ENCODE measurements at regions not wholly inside any gene's neighbourhood (a gene's known extent, or its start where the extent isn't known, plus 50 kb on each side); places are given as distances from the start of the nearest gene placed in this dataset.

DNA sequence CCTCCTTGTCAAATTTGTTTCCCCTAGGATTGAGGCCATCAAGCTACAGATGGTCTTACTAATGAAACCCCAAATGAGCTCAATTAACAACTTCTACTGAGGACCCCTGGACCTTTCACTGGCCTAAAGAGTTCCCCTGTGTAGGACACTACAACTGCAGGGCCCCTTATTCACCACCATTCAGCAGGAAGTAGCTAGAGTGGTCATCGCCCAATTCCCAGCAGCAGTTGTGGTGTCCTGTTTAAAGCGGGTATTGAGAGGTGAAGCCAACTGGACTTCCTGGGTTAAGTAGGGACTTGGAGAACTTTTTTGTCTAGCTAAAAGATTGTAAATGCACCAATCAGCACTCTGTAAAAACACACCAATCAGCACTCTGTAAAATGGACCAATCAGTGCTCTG is 1466.9 kb downstream of the KCNT2 start:
- peak; percentile 2 for DNase-seq (ENCODE audit: low read depth, low spot score)
- Histone ChIP-seq H3K27ac (ENCODE audit: low read depth, low read length) (no peak overlapping the region), H3K27me3 (ENCODE audit: insufficient read depth, low read length) (no peaks in the 10 kb centered on the region), H3K9me2 (ENCODE audit: insufficient read depth) (no peaks in the 10 kb centered on the region), H3K9me3 (ENCODE audit: control insufficient read depth in 1 of 2, insufficient read depth in 1 of 2, low read depth in 1 of 2, low read length in 2 of 2) (no peaks in the 10 kb centered on the region), H3K79me2 (ENCODE audit: insufficient read depth, low read length) (no peaks in the 10 kb centered on the region), H3K9ac (ENCODE audit: low read length) (no peak overlapping the region), H3K4me2 (ENCODE audit: low read length) (no peak overlapping the region), H3K4me3 (replicated peaks in 1 of 2; ENCODE audit: low read depth in 1 of 2, low read length in 2 of 2) (no peak overlapping the region), H4K20me1 (ENCODE audit: insufficient read depth) (no peaks in the 10 kb centered on the region), H2AFZ (ENCODE audit: low read depth, low read length, poor library complexity, severe bottlenecking) (no peak overlapping the region), H3K4me1 (ENCODE audit: control insufficient read depth in 1 of 2, insufficient read depth in 2 of 2, low read length in 2 of 2) (no peaks in the 10 kb centered on the region), H3K36me3 (ENCODE audit: control insufficient read depth in 1 of 2, insufficient read depth in 2 of 2, low read length in 2 of 2) (no peaks in the 10 kb centered on the region)
- intact Hi-C loops (cut with micrococcal nuclease): no loop called here
- TF ChIP-seq, protein P1, sequence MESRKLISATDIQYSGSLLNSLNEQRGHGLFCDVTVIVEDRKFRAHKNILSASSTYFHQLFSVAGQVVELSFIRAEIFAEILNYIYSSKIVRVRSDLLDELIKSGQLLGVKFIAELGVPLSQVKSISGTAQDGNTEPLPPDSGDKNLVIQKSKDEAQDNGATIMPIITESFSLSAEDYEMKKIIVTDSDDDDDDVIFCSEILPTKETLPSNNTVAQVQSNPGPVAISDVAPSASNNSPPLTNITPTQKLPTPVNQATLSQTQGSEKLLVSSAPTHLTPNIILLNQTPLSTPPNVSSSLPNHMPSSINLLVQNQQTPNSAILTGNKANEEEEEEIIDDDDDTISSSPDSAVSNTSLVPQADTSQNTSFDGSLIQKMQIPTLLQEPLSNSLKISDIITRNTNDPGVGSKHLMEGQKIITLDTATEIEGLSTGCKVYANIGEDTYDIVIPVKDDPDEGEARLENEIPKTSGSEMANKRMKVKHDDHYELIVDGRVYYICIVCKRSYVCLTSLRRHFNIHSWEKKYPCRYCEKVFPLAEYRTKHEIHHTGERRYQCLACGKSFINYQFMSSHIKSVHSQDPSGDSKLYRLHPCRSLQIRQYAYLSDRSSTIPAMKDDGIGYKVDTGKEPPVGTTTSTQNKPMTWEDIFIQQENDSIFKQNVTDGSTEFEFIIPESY (IDR thresholded peaks at IDR 0.05; ENCODE audit: extremely low read depth, insufficient replicate concordance, low read length): no peak
- TF ChIP-seq JUND (IDR thresholded peaks at IDR 0.05) (no peak), CBX3 (IDR thresholded peaks at IDR 0.05; ENCODE audit: low read depth) (peak; percentile 46; the same call in 1 of the 2 replicates), RAD21 (IDR thresholded peaks at IDR 0.05; ENCODE audit: low read depth) (no peak)
- CTCF ChIA-PET: no interaction called here
- POLR2A ChIA-PET: no interaction called here
- RAD21 ChIA-PET (ENCODE audit: low non-redundant PET in 1 of 2, low total read pairs in 2 of 2, uncharacterized antibody in 2 of 2, unreplicated experiment in 2 of 2): no interaction called here
- ATAC-seq: no peak
- no TSS peak for BruUV-seq (replicated peaks)

DNA sequence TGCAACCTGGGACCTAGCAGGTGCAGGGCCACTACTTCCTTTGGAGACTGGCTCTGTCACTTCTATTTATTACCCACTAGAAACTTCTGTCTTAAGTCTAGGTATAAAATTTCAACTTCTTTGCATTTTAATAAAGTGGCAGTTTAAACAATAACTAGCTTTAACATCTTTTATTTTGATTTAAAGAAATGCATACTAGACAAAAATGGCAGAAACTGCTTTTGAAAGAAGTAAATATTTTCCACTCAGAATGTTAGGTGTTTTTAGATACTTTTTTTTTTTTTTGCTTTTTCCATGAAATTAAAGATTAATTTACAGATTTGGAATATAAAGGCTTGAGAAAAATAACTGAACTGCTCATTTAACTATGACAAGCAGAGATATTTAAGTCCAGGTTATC is 1477.6 kb downstream of the KCNT2 start:
- H3K36me3 ChIP-seq (ENCODE audit: control insufficient read depth in 1 of 2, insufficient read depth in 2 of 2, low read length in 2 of 2): no peaks in the 10 kb centered on the region
- no peaks in the 10 kb centered on the region for H3K79me2 ChIP-seq (ENCODE audit: insufficient read depth, low read length)
- no peak for DNase-seq (ENCODE audit: low read depth, low spot score)
- H3K4me3 ChIP-seq (replicated peaks in 1 of 2; ENCODE audit: low read depth in 1 of 2, low read length in 2 of 2): no peak overlapping the region
- BruUV-seq (replicated peaks): no TSS peak
- no peak overlapping the region for H3K9ac ChIP-seq (ENCODE audit: low read length)
- H4K20me1 ChIP-seq (ENCODE audit: insufficient read depth): no peaks in the 10 kb centered on the region
- ChIA-PET CTCF (no interaction called here), POLR2A (no interaction called here), RAD21 (ENCODE audit: low non-redundant PET in 1 of 2, low total read pairs in 2 of 2, uncharacterized antibody in 2 of 2, unreplicated experiment in 2 of 2) (no interaction called here)
- intact Hi-C loops (cut with micrococcal nuclease): no loop called here
- H3K9me2 ChIP-seq (ENCODE audit: insufficient read depth): no peaks in the 10 kb centered on the region
- no peak overlapping the region for H3K4me2 ChIP-seq (ENCODE audit: low read length)
- no peaks in the 10 kb centered on the region for H3K9me3 ChIP-seq (ENCODE audit: control insufficient read depth in 1 of 2, insufficient read depth in 1 of 2, low read depth in 1 of 2, low read length in 2 of 2)
- no peak overlapping the region for H3K27ac ChIP-seq (ENCODE audit: low read depth, low read length)
- H3K4me1 ChIP-seq (ENCODE audit: control insufficient read depth in 1 of 2, insufficient read depth in 2 of 2, low read length in 2 of 2): no peaks in the 10 kb centered on the region
- no peaks in the 10 kb centered on the region for H3K27me3 ChIP-seq (ENCODE audit: insufficient read depth, low read length)
- TF ChIP-seq EGR1 (IDR thresholded peaks at IDR 0.05; ENCODE audit: low read depth) (no peak), EZH2phosphoT487 (IDR thresholded peaks at IDR 0.05; ENCODE audit: borderline replicate concordance) (no peak), POLR2A (IDR thresholded peaks at IDR 0.05; ENCODE audit: borderline replicate concordance, extremely low read depth, insufficient read depth, insufficient read length) (no peak)
- no peak for ATAC-seq
- H2AFZ ChIP-seq (ENCODE audit: low read depth, low read length, poor library complexity, severe bottlenecking): no peak overlapping the region

All from HCT116 (cell line).